GM12891 (cell line): ENCODE measurements at regions not wholly inside any gene's neighbourhood (a gene's known extent, or its start where the extent isn't known, plus 50 kb on each side); places are given as distances from the start of the nearest gene placed in this dataset.

ENCODE experiments used
- DNase-seq: peaks from one replicate; pipeline ENCODE4 v3.0.0; 2011; ENCODE audit warnings: low spot score; ENCODE audit not compliant: insufficient read length
- FAIRE-seq: peaks from 2 replicates; lab custom pipeline; 2011; peaks lifted over from hg19 to GRCh38; lab: Jason Lieb, UNC
- PAX5 ChIP-seq: IDR thresholded peaks from 2 replicates; pipeline ENCODE4 v1.6.1; 2011; ENCODE audit warnings: low read length, moderate library complexity, mild to moderate bottlenecking; ENCODE audit not compliant: insufficient read depth, severe bottlenecking
- POLR2A ChIP-seq: IDR thresholded peaks from 2 replicates; pipeline ENCODE4 v1.6.1; 2011; ENCODE audit warnings: low read depth, low read length, control low read depth
- POLR2AphosphoS5 ChIP-seq: IDR thresholded peaks from 2 replicates; pipeline ENCODE4 v1.6.1; 2011; ENCODE audit warnings: low read depth, low read length, control low read depth
- POU2F2 ChIP-seq: IDR thresholded peaks from 2 replicates; pipeline ENCODE4 v1.6.1; 2011; ENCODE audit warnings: low read depth, mild to moderate bottlenecking, control low read depth, low read length, moderate library complexity
- SPI1 ChIP-seq: IDR thresholded peaks from 2 replicates; pipeline ENCODE4 v1.6.1; 2011; ENCODE audit warnings: low read depth, low read length, control low read depth
- TAF1 ChIP-seq: IDR thresholded peaks from 2 replicates; pipeline ENCODE4 v1.6.1; 2011; ENCODE audit warnings: low read depth, low read length, control low read depth

DNA sequence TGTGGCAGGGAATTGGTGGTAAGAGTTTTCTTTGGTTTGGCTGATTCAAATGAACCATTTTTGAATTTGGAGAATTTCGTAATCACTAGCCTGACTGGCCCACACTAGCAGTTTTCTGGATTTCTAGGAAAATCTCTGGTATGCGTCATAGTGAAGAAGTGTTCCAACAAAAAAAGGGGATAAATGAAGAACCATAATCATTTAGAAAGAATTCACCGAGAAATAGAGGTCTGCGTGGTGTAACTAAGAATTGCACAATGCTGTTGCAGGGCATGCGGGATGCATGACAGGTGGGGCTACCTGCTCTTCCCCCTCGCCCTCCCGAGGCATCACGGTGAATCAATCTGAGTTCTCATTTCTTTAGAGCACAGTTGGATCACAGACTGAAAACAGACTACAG is 232.3 kb upstream of the PAPPA start:
- DNase-seq, result no peak
- TF ChIP-seq SPI1 (no peak), TAF1 (no peak), POLR2A (no peak), POU2F2 (no peak), POLR2AphosphoS5 (no peak)
- FAIRE-seq, result no peak

DNA sequence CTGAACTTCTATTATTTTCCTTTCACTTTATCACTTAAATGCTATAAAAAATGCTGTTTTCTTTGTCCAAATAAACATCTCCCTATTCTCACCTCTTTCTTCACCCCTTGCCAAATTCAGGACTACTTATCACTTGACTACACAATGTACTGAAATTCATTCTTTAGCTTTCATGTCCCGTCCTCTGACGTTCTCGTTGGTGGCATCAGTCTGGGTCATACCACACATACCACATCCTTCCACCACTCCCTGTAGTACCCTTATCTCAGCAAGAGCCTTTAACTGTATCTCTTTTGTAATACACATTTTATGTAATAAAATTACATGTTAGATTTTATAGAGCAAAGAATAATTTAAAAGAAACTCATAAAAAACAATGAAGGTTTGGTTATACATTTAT is 231.1 kb upstream of the PAPPA start:
- DNase-seq (no peak), FAIRE-seq (no peak)

DNA sequence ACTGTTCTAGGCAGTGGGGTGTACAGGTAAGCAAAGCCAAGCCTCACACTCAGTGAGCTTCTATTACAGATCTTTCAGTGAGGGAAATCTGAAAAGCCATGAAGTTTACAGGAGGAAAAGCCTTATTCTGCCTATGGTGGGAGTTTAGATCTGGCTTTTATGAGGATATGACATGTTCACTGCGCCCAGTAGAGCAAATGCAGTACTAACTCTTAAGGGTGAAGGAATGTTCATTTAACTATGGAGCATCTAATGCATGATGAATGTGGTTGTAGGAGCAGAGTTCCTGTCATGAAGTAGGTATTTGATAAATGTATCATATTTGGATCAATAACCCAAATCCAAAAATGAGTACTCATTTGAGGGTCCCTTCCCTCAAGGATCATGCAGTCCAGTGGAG is 230.2 kb upstream of the PAPPA start:
- no peak for FAIRE-seq
- TF ChIP-seq POLR2AphosphoS5, result no peak
- no peak for TF ChIP-seq TAF1
- TF ChIP-seq POLR2A, result no peak
- no peak for TF ChIP-seq PAX5
- no peak for TF ChIP-seq POU2F2
- no peak for TF ChIP-seq SPI1

More for the DNA sequence above, 231.1 kb upstream of the PAPPA start:
- TF ChIP-seq POLR2A (no peak), PAX5 (no peak), TAF1 (no peak), POU2F2 (no peak), SPI1 (no peak), POLR2AphosphoS5 (no peak)

DNA sequence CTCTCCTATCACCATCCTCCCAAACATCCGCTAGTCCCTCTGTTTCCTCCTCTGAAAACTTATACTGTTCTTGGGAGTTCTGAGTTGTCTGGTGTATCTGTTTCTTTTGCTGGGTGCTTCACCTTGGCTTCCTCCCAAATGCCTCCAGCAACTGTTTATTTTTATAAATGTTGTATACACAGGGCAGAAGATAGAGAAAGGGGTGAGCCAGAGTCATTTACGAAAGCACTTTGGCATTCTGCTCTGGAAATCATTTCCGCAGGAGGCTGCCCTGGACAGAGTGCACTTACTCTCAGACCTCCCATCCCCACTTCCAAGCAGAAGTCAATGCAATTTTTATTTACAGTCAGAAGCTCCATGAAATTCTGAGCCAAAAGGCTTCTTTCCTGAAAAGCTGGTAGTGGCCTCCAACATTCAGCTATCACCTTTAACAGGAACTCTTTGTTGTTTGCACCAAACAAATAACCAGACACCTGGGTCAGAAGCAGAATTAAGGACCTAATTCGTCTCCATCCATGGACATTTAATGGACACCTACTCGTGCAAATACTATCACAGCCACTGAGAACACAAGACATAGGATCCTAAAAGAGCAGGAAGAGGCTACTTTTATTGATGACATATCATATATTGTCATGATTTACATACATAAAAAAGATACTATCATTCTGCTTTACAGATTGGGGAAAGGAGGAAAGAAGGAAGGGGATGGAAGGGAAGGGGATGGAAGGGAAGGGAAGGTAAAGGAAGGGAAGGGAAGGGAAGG is 229.5 kb upstream of the PAPPA start:
- DNase-seq, result no peak
- TF ChIP-seq POLR2AphosphoS5, result no peak
- TF ChIP-seq POU2F2, result no peak
- TF ChIP-seq TAF1, result no peak
- TF ChIP-seq SPI1, result no peak
- no peak for TF ChIP-seq PAX5
- no peak for TF ChIP-seq POLR2A
- FAIRE-seq, result no peak

More for the DNA sequence above, 230.2 kb upstream of the PAPPA start:
- DNase-seq, result no peak

DNA sequence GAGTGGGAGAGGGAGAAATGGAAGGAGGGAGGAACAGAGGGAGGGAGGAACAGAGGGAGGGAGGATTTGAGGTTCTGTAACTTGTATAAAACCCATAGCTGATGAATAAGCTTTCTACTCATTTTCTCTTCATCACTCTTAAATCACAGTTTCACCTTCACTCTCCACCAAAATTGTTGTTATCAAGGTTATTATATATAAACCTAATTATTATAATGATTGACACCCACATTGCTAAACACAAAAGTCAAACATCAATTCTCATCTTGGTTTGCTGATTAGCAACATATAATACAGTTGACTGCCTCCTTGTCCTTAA is 229.0 kb upstream of the PAPPA start:
- FAIRE-seq (no peak), DNase-seq (no peak)
- no peak for TF ChIP-seq POU2F2
- no peak for TF ChIP-seq TAF1
- no peak for TF ChIP-seq PAX5
- no peak for TF ChIP-seq POLR2AphosphoS5
- TF ChIP-seq POLR2A, result no peak
- no peak for TF ChIP-seq SPI1

DNA sequence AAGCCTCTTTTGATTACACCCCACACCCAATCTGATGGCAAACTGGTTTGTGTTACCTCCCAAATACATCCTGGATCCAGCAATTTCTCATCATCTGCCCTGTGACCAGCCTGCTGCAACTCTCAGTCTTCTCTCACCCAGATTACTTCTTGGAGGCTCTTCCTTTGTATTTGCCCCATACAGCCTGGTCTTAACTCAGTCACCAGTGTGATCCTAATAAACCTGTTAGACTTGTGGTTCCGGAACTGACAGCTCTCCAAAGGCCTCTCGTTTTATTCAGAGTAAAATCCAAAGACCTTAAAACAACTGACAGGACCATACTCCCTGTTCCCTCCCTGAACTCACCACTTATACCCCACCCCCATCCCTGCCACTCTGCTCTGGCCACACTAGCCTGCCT is 228.2 kb upstream of the PAPPA start:
- TF ChIP-seq TAF1 (no peak), SPI1 (no peak), POU2F2 (no peak), POLR2A (no peak), POLR2AphosphoS5 (no peak), PAX5 (no peak)
- no peak for FAIRE-seq
- DNase-seq, result no peak

DNA sequence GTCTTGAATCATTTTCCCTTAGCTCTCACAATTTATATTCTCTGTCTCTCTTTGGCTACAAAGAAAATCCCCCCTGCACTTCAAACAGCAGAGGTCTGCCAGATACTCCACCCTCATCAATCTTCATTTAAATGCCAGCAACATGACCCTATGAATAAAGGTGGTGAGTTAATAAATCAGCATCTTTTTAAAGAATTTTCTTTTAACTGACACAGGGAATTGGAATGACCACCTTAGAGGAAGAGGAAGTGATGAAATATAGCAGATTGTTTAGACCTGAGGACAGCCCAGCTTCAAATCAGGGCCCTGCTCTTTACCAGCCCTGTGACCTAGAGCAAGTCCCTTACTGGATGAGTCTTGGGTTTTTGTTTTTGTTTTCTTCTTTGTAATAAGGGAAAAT is 223.1 kb upstream of the PAPPA start:
- no peak for FAIRE-seq
- DNase-seq, result no peak
- no peak for TF ChIP-seq PAX5
- no peak for TF ChIP-seq POLR2AphosphoS5
- no peak for TF ChIP-seq TAF1
- no peak for TF ChIP-seq SPI1
- no peak for TF ChIP-seq POLR2A
- TF ChIP-seq POU2F2, result no peak

DNA sequence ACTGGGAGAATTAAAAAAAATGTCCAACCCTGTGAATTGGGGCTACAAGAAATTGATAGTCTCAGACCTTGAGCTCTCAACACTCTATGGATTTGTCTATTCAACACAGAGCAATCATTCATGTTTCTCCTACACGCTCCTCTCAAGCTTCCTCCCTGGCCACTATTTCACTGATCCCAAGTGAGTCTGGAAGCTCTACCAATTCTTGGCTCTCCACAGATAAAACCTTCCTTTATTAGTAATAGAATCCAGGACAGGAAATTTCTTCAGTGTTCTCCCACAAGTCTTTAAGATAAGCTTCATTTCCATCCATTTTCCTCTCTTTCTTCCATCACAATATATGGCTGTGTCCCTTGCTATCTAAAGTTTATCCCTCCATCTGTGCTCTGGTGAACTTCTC is 215.1 kb upstream of the PAPPA start:
- FAIRE-seq (no peak), DNase-seq (no peak)
- TF ChIP-seq POU2F2, result no peak
- no peak for TF ChIP-seq POLR2AphosphoS5
- TF ChIP-seq PAX5, result no peak
- TF ChIP-seq TAF1, result no peak
- no peak for TF ChIP-seq POLR2A
- no peak for TF ChIP-seq SPI1

DNA sequence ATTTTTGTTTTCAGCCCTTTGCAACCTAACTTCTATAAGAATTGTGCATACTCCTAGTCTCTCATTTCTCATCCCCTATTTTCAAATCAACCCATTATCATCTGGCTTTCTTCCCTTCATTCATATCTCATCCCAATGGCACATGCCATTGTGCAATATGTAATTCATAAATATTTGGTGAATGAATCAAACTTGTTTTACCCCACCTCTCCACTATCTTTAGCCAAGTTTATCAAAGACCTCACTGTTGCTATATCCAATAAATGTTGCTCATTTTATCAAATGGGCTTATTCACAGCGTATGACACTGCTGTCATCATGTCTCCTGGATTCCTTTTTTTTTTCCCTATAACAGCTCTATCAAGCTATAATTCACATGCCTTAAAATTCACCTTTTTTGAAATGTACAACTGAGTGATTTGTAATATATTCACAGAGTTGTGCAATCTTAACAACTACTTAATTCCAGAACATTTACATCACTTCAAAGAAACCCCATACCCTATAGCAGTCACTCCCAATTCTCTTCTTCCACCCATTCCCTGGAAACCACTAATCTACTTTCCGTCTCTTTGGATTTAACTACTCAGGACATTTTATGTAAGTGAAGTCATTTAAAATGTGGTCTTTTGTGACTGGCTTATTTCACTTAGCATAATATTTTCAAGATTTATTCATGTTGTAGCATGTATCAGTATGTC is 214.4 kb upstream of the PAPPA start:
- DNase-seq (no peak), FAIRE-seq (no peak)
- TF ChIP-seq SPI1 (no peak), TAF1 (no peak)
